OCI-LY7 (cell line): ENCODE measurements at regions not wholly inside any gene's neighbourhood (a gene's known extent, or its start where the extent isn't known, plus 50 kb on each side); places are given as distances from the start of the nearest gene placed in this dataset.
"Not testable (repeated sequence)": the region's sequence is repeated elsewhere in the genome, so short reads cannot be mapped to it uniquely, and the experiment has no call there.

Source experiments
- EZH2phosphoT487 ChIP-seq: fragments of 200-600 bp; sonication (generic); IDR thresholded peaks from 2 replicates; pipeline ENCODE4 v1.6.1; 2018; ENCODE audit warnings: low read depth, borderline replicate concordance, mild to moderate bottlenecking, mixed run types, antibody characterized with exemption, low read length, moderate library complexity, mixed read lengths
- TF ChIP-seq, protein P1 (sequence below): fragments of 200-600 bp; sonication (generic); conservative IDR thresholded peaks from 2 replicates; pipeline ENCODE4 v1.5.1; 2014; ENCODE audit warnings: mild to moderate bottlenecking, antibody characterized with exemption, low read length, moderate library complexity, mixed read lengths

DNA sequence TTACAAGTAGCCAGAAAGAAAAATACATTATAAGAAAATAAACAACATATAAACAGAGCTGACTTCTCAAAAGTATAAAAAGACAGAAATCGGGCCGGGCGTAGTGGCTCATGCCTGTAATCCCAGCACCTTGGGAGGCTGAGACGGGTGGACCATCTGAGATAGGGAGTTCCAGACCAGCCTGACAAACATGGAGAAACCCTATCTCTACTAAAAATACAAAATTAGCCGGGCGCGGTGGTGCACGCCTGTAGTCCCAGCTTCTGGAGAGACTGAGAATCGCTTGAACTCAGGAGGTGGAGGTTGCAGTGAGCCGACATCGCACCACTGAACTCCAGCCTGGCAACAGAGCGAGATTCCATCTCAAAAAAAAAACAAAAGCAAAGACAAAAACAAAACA is 373.3 kb upstream of the ARPP21 start:
- not testable (repeated sequence) for TF ChIP-seq EZH2phosphoT487
- TF ChIP-seq, protein P1, sequence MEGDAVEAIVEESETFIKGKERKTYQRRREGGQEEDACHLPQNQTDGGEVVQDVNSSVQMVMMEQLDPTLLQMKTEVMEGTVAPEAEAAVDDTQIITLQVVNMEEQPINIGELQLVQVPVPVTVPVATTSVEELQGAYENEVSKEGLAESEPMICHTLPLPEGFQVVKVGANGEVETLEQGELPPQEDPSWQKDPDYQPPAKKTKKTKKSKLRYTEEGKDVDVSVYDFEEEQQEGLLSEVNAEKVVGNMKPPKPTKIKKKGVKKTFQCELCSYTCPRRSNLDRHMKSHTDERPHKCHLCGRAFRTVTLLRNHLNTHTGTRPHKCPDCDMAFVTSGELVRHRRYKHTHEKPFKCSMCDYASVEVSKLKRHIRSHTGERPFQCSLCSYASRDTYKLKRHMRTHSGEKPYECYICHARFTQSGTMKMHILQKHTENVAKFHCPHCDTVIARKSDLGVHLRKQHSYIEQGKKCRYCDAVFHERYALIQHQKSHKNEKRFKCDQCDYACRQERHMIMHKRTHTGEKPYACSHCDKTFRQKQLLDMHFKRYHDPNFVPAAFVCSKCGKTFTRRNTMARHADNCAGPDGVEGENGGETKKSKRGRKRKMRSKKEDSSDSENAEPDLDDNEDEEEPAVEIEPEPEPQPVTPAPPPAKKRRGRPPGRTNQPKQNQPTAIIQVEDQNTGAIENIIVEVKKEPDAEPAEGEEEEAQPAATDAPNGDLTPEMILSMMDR = not testable (repeated sequence)
